H1 (cell line): ENCODE measurements at regions not wholly inside any gene's neighbourhood (a gene's known extent, or its start where the extent isn't known, plus 50 kb on each side); places are given as distances from the start of the nearest gene placed in this dataset.

Experiments
- BCL11A ChIP-seq, 2 experiments: IDR thresholded peaks; one replicate each; pipeline ENCODE4 v1.6.1; 2011; ENCODE audit warnings: low read depth in 2 of 2, low read length in 2 of 2, mild to moderate bottlenecking in 2 of 2
- CTCF ChIP-seq, 3 experiments: IDR thresholded peaks; 1 replicate in 2 of 3; 2 replicates in 1 of 3; pipeline versions ENCODE4 v1.5.1 to v1.6.1; 2011; ENCODE audit warnings: low read length in 3 of 3, mild to moderate bottlenecking in 3 of 3, inconsistent platforms in 2 of 3, low read depth in 1 of 3, moderate library complexity in 1 of 3; ENCODE audit not compliant: insufficient read depth in 1 of 3; ENCODE audit errors: control extremely low read depth in 1 of 3
- POLR2A ChIP-seq, 2 experiments: IDR thresholded peaks; 1 replicate in 1 of 2; 2 replicates in 1 of 2; pipeline ENCODE4 v1.6.1; 2011; ENCODE audit warnings: low read depth in 2 of 2, low read length in 2 of 2, mild to moderate bottlenecking in 2 of 2; ENCODE audit errors: control extremely low read depth in 1 of 2

- TF ChIP-seq CTCF (IDR thresholded peaks at IDR 0.05; ENCODE audit: control extremely low read depth in 1 of 3, insufficient read depth in 1 of 3, low read depth in 1 of 3, low read length in 3 of 3) (no peak), BCL11A (IDR thresholded peaks at IDR 0.05; ENCODE audit: low read depth in 2 of 2, low read length in 2 of 2) (no peak), POLR2A (IDR thresholded peaks at IDR 0.05; ENCODE audit: control extremely low read depth in 1 of 2, low read depth in 2 of 2, low read length in 2 of 2) (no peak)
Observed at GRCh38 chr13:111423168-111423785, 102.8 kb downstream of the TEX29 start (continued).
